GM23248 (cell line): ENCODE measurements at regions not wholly inside any gene's neighbourhood (a gene's known extent, or its start where the extent isn't known, plus 50 kb on each side); places are given as distances from the start of the nearest gene placed in this dataset.

Experiments
- EZH2 ChIP-seq: fragments of 200-600 bp; sonication (generic); IDR thresholded peaks from 2 replicates; pipeline ENCODE4 v1.6.1; 2018; ENCODE audit warnings: antibody characterized with exemption, mild to moderate bottlenecking; ENCODE audit not compliant: insufficient read depth, poor library complexity, severe bottlenecking
- EZH2phosphoT487 ChIP-seq: fragments of 200-600 bp; sonication (generic); IDR thresholded peaks from 2 replicates; pipeline ENCODE4 v1.6.1; 2018; ENCODE audit warnings: antibody characterized with exemption, moderate library complexity, mild to moderate bottlenecking, low read depth; ENCODE audit not compliant: insufficient read depth

DNA sequence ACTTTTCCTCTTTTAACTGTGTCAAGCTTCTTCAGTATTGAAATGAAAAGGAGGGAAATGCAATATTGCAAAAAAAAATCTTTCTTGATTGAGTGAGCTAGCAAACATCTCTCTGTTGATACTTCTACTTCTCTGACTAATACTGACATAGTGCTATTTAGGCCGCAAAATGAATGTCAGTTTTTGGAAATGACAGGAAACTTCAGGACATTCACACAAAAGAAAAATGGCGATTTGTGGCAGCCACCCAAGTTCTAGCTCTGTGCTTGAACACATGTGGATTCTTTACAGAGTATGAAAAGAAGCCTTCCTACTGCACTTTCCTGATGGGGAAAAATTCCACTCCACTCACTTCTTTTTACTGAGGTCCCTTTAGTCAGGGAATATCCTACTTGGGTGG, 486.8 kb upstream of the ALCAM start:
- TF ChIP-seq EZH2phosphoT487 (no peak), EZH2 (no peak)
